Natural killer cell (primary cell): ENCODE measurements at regions not wholly inside any gene's neighbourhood (a gene's known extent, or its start where the extent isn't known, plus 50 kb on each side); places are given as distances from the start of the nearest gene placed in this dataset.

Experiments
- ATAC-seq, 3 donors: fragments of 150-1000 bp in 2 of 3; fragments of 200-7000 bp in 1 of 3; cut with Tn5 transposase; 1 replicate in 1 of 3; 2 replicates in 2 of 3; pipeline ENCODE4 v1.10.0; 2021; ENCODE audit warnings: mild to moderate bottlenecking in 2 of 3, moderate library complexity in 2 of 3
- DNase-seq, 2 donors: peaks; one replicate each; pipeline versions ENCODE4 v3.0.0 to v3.0.0-alpha.2; 2013 to 2021; ENCODE audit warnings: mixed read lengths in 1 of 2
- H3K27ac ChIP-seq: one replicate; pipeline ENCODE4 v1.5.1; 2013; ENCODE audit warnings: mild to moderate bottlenecking, low read length
- H3K27me3 ChIP-seq: one replicate; pipeline ENCODE4 v1.6.1; 2013; ENCODE audit warnings: low read length; ENCODE audit not compliant: control insufficient read depth, insufficient read depth
- H3K36me3 ChIP-seq: one replicate; pipeline ENCODE4 v1.6.1; 2013; ENCODE audit warnings: low read length; ENCODE audit not compliant: control insufficient read depth, insufficient read depth
- H3K4me1 ChIP-seq: one replicate; pipeline ENCODE4 v1.6.1; 2013; ENCODE audit warnings: low read length; ENCODE audit not compliant: control insufficient read depth, insufficient read depth
- H3K4me3 ChIP-seq: one replicate; pipeline ENCODE4 v1.5.1; 2013; ENCODE audit warnings: low read length
- H3K9me3 ChIP-seq: one replicate; pipeline ENCODE4 v1.6.1; 2013; ENCODE audit warnings: low read length; ENCODE audit not compliant: control insufficient read depth, insufficient read depth
- H3K27ac Mint-ChIP-seq, 2 donors: one replicate each; pipeline ENCODE4 v1.8.0; 2022; ENCODE audit warnings: mild to moderate bottlenecking in 2 of 2, mixed read lengths in 2 of 2, moderate library complexity in 1 of 2
- H3K27me3 Mint-ChIP-seq, 2 donors: one replicate each; pipeline ENCODE4 v1.8.0; 2022; ENCODE audit warnings: low read depth in 2 of 2, mixed read lengths in 2 of 2
- H3K36me3 Mint-ChIP-seq: one replicate; pipeline ENCODE4 v1.8.0; 2022; ENCODE audit warnings: mixed read lengths
- H3K4me1 Mint-ChIP-seq, 2 donors: one replicate each; pipeline ENCODE4 v1.8.0; 2022; ENCODE audit warnings: mixed read lengths in 2 of 2
- H3K4me3 Mint-ChIP-seq: one replicate; pipeline ENCODE4 v1.8.0; 2022; ENCODE audit warnings: mild to moderate bottlenecking, moderate library complexity, mixed read lengths
- H3K9me3 Mint-ChIP-seq, 2 donors: one replicate each; pipeline ENCODE4 v1.8.0; 2022; ENCODE audit warnings: mixed read lengths in 2 of 2
- WGBS: methylation state at CpG from one replicate; pipeline ENCODE4 v1.1.7; 2013; ENCODE audit warnings: missing lambda C conversion rate; ENCODE audit not compliant: insufficient coverage; 5-methylcytosine and 5-hydroxymethylcytosine counted together
- intact Hi-C: fragments of 100-400 bp; cut with micrococcal nuclease; formaldehyde crosslinking; loops from one replicate; pipeline ENCODE4 v1.14.2; 2022
- TF ChIP-seq, protein P1 (sequence below): fragments of 200-600 bp; IDR thresholded peaks from one replicate; pipeline ENCODE4 v1.8.0; 2022; ENCODE audit warnings: antibody characterized with exemption

DNA sequence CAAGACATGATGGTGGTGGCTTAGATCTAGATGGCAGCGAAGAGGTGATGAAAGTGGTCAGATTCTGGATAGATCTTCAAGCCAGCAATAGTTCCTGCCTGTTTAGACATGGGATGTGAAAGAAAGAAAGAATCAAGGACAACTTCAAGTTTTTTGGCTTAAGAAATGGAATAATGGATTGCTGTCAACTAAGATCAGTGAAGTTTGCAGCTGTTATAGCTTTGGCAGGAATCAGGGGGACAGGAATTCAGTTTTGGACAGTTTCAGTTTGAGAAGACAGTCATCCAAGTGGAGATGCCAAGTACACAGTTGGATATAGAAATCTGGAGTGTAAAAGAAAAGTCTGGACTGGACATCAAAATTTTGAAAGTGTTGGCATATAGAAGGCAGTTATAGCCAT lies 283.7 kb upstream of the PKDCC start:
- no peak for ATAC-seq

GRCh38 chr2:41764919-41765318 lies 282.9 kb upstream of the PKDCC start:
- WGBS, result 44% methylated on average over 1 of the region's 2 CpGs
- Mint-ChIP-seq H3K27ac (no peak overlapping the region), H3K36me3 (no peaks in the 10 kb centered on the region), H3K27me3 (peaks cover 4 to 7% of the 10 kb centered on the region in 2 donors), H3K4me3 (no peak overlapping the region), H3K4me1 (no peaks in the 10 kb centered on the region), H3K9me3 (no peaks in the 10 kb centered on the region)
- Histone ChIP-seq H3K9me3 (no peaks in the 10 kb centered on the region), H3K4me1 (no peaks in the 10 kb centered on the region), H3K27ac (no peak overlapping the region), H3K36me3 (no peaks in the 10 kb centered on the region), H3K27me3 (no peaks in the 10 kb centered on the region), H3K4me3 (no peak overlapping the region)
- ATAC-seq, result no peak
- intact Hi-C loops, result no loop called here
- no peak for DNase-seq
- TF ChIP-seq, protein P1, sequence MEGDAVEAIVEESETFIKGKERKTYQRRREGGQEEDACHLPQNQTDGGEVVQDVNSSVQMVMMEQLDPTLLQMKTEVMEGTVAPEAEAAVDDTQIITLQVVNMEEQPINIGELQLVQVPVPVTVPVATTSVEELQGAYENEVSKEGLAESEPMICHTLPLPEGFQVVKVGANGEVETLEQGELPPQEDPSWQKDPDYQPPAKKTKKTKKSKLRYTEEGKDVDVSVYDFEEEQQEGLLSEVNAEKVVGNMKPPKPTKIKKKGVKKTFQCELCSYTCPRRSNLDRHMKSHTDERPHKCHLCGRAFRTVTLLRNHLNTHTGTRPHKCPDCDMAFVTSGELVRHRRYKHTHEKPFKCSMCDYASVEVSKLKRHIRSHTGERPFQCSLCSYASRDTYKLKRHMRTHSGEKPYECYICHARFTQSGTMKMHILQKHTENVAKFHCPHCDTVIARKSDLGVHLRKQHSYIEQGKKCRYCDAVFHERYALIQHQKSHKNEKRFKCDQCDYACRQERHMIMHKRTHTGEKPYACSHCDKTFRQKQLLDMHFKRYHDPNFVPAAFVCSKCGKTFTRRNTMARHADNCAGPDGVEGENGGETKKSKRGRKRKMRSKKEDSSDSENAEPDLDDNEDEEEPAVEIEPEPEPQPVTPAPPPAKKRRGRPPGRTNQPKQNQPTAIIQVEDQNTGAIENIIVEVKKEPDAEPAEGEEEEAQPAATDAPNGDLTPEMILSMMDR, result no peak

More for the DNA sequence above, 283.7 kb upstream of the PKDCC start:
- Mint-ChIP-seq H3K27me3 (no peaks in the 10 kb centered on the region), H3K4me3 (no peak overlapping the region), H3K4me1 (no peaks in the 10 kb centered on the region), H3K9me3 (no peaks in the 10 kb centered on the region), H3K27ac (no peak overlapping the region), H3K36me3 (no peaks in the 10 kb centered on the region)
- no peak overlapping the region for H3K27ac ChIP-seq
- H3K36me3 ChIP-seq, result no peaks in the 10 kb centered on the region
- intact Hi-C loops, result no loop called here
- H3K9me3 ChIP-seq, result no peaks in the 10 kb centered on the region
- TF ChIP-seq, protein P1, result no peak
- DNase-seq, result no peak
- WGBS, result 85% methylated on average over 1 of the region's 1 CpG
- no peaks in the 10 kb centered on the region for H3K27me3 ChIP-seq
- no peaks in the 10 kb centered on the region for H3K4me1 ChIP-seq
- no peak overlapping the region for H3K4me3 ChIP-seq

DNA sequence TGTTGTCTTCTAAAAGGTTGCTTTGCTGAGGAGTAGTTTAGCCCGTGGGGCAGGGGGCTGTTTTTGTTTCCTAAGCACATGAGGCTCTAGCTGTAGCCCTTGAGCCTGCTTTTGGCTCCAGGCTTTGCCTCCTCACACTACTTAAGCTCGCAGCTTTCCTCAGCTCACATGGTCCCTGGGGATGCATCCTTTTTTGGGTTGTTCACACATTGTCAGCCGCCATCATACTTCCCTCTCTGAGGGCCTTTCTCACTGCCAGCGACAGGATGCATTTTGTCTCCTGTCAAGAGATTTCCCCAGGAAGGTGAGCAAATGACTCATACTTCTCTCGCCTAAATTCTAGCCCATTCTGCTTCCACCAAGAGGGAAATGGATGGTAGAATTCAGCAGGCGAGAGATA lies 279.5 kb upstream of the PKDCC start:
- Mint-ChIP-seq H3K27me3 (peaks cover 13 to 14% of the 10 kb centered on the region in 2 donors), H3K9me3 (no peaks in the 10 kb centered on the region), H3K4me1 (no peaks in the 10 kb centered on the region), H3K4me3 (no peak overlapping the region), H3K36me3 (no peaks in the 10 kb centered on the region), H3K27ac (no peak overlapping the region)
- no peak for ATAC-seq
- TF ChIP-seq, protein P1, result no peak
- no peaks in the 10 kb centered on the region for H3K36me3 ChIP-seq
- H3K4me3 ChIP-seq, result no peak overlapping the region
- H3K4me1 ChIP-seq, result no peaks in the 10 kb centered on the region
- no peak overlapping the region for H3K27ac ChIP-seq
- DNase-seq, result no peak
- no peaks in the 10 kb centered on the region for H3K27me3 ChIP-seq
- H3K9me3 ChIP-seq, result no peaks in the 10 kb centered on the region
- intact Hi-C loops, result no loop called here
- WGBS, result 50% methylated on average over 5 of the region's 6 CpGs

GRCh38 chr2:41771710-41772109 lies 276.1 kb upstream of the PKDCC start:
- Mint-ChIP-seq H3K36me3 (no peaks in the 10 kb centered on the region), H3K4me3 (no peak overlapping the region), H3K27ac (no peak overlapping the region), H3K4me1 (no peaks in the 10 kb centered on the region), H3K9me3 (no peaks in the 10 kb centered on the region), H3K27me3 (peaks cover 13 to 14% of the 10 kb centered on the region in 2 donors)
- no peaks in the 10 kb centered on the region for H3K36me3 ChIP-seq
- no peaks in the 10 kb centered on the region for H3K27me3 ChIP-seq
- H3K9me3 ChIP-seq, result no peaks in the 10 kb centered on the region
- no peaks in the 10 kb centered on the region for H3K4me1 ChIP-seq
- no peak for ATAC-seq
- TF ChIP-seq, protein P1, result no peak
- intact Hi-C loops, result no loop called here
- DNase-seq, result no peak
- no peak overlapping the region for H3K4me3 ChIP-seq
- H3K27ac ChIP-seq, result no peak overlapping the region
- 85% methylated on average over 1 of the region's 1 CpG for WGBS
